ENCODE measurements at regions not wholly inside any gene's neighbourhood (a gene's known extent, or its start where the extent isn't known, plus 50 kb on each side); places are given as distances from the start of the nearest gene placed in this dataset.

- TF ChIP-seq POLR2A (IDR thresholded peaks at IDR 0.05) (no peak), EP300 (IDR thresholded peaks at IDR 0.05) (no peak), POLR2AphosphoS5 (IDR thresholded peaks at IDR 0.05) (no peak), CTCF (IDR thresholded peaks at IDR 0.05) (no peak)
- Histone ChIP-seq H3K27me3 (no peaks in the 10 kb centered on the region), H3K36me3 (no peaks in the 10 kb centered on the region), H3K4me1 (no peaks in the 10 kb centered on the region), H3K9me3 (no peaks in the 10 kb centered on the region), H3K27ac (no peak overlapping the region), H3K4me3 (no peak overlapping the region)
- DNase-seq (ENCODE audit: low spot score in 2 of 2) = no peak
Measured at GRCh38 chr2:192888109-192888508, 693.4 kb upstream of the TMEFF2 start.

DNA sequence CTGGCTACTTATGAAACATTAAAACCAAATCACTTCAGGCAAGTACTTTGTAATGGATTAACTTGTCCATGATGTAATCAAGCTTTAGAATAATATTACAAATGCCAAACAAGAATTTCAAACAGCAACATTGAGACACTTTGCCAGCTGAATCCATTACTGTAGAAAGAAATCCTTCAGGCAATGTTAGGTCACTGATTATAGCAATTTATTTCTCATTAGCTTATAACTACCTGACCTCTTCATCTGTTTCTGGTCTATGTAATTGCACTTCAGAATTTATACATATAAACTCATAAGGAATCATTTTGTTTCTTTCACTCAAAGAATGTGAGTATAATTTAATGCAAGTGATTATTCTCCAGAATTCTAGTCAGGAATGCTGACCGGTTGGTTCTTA lies 692.6 kb upstream of the TMEFF2 start:
- Histone ChIP-seq H3K9me3 (no peaks in the 10 kb centered on the region), H3K36me3 (no peaks in the 10 kb centered on the region), H3K4me1 (no peaks in the 10 kb centered on the region), H3K27me3 (no peaks in the 10 kb centered on the region), H3K4me3 (no peak overlapping the region), H3K27ac (no peak overlapping the region)
- WGBS = 42% methylated on average over 1 of the region's 1 CpG
- DNase-seq (ENCODE audit: low spot score in 2 of 2) = no peak
- no peak for TF ChIP-seq CTCF (IDR thresholded peaks at IDR 0.05)
- TF ChIP-seq EP300 (IDR thresholded peaks at IDR 0.05) = no peak
- no peak for TF ChIP-seq POLR2AphosphoS5 (IDR thresholded peaks at IDR 0.05)
- TF ChIP-seq POLR2A (IDR thresholded peaks at IDR 0.05) = no peak

DNA sequence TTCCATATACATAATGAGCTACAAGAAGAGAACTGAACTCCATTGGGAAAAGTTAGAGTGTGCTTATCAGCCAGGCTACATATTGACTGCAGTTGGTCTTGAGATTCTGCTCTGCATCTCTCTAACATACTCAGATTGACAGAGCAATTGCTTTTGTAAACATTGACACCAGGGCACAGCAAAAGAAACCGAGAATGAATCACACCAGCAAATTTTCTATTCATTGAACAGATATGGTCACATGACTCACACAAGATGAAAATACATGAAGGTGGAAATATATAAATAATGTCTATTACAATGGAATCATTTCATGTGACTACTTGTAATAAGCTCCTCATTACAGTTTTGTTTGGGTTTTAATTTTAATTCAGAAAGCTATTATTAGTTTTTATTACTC lies 691.9 kb upstream of the TMEFF2 start:
- peaks cover 4% of the 10 kb centered on the region for H3K27me3 ChIP-seq
- no peak overlapping the region for H3K27ac ChIP-seq
- H3K36me3 ChIP-seq = no peaks in the 10 kb centered on the region
- WGBS = 59% methylated on average over 1 of the region's 1 CpG
- H3K4me3 ChIP-seq = no peak overlapping the region
- no peaks in the 10 kb centered on the region for H3K9me3 ChIP-seq
- no peaks in the 10 kb centered on the region for H3K4me1 ChIP-seq
- no peak for TF ChIP-seq POLR2A (IDR thresholded peaks at IDR 0.05)
- no peak for TF ChIP-seq CTCF (IDR thresholded peaks at IDR 0.05)
- no peak for TF ChIP-seq EP300 (IDR thresholded peaks at IDR 0.05)
- TF ChIP-seq POLR2AphosphoS5 (IDR thresholded peaks at IDR 0.05) = no peak
- DNase-seq (ENCODE audit: low spot score in 2 of 2) = no peak

- TF ChIP-seq CTCF (IDR thresholded peaks at IDR 0.05) (no peak), EP300 (IDR thresholded peaks at IDR 0.05) (no peak), POLR2AphosphoS5 (IDR thresholded peaks at IDR 0.05) (no peak), POLR2A (IDR thresholded peaks at IDR 0.05) (no peak)
- Histone ChIP-seq H3K4me1 (no peaks in the 10 kb centered on the region), H3K9me3 (no peaks in the 10 kb centered on the region), H3K27ac (no peak overlapping the region), H3K27me3 (peaks cover 4% of the 10 kb centered on the region), H3K4me3 (no peak overlapping the region), H3K36me3 (no peaks in the 10 kb centered on the region)
- WGBS = 26% methylated on average over 4 of the region's 4 CpGs
- no peak for DNase-seq (ENCODE audit: low spot score in 2 of 2)
Measured at GRCh38 chr2:192885569-192886160, 690.9 kb upstream of the TMEFF2 start.

GRCh38 chr2:192877159-192877558 lies 682.4 kb upstream of the TMEFF2 start:
- DNase-seq (ENCODE audit: low spot score in 2 of 2) = no peak
- peaks cover 4% of the 10 kb centered on the region for H3K27me3 ChIP-seq
- TF ChIP-seq EP300 (IDR thresholded peaks at IDR 0.05) (no peak), CTCF (IDR thresholded peaks at IDR 0.05) (no peak), POLR2A (IDR thresholded peaks at IDR 0.05) (no peak), POLR2AphosphoS5 (IDR thresholded peaks at IDR 0.05) (no peak)
- H3K9me3 ChIP-seq = no peaks in the 10 kb centered on the region
- WGBS = 90% methylated on average over 3 of the region's 3 CpGs
- H3K4me1 ChIP-seq = no peaks in the 10 kb centered on the region
- H3K4me3 ChIP-seq = no peak overlapping the region
- H3K27ac ChIP-seq = no peak overlapping the region
- H3K36me3 ChIP-seq = no peaks in the 10 kb centered on the region

All from suprapubic skin (tissue), 4 donors.